K562 (cell line): ENCODE measurements at regions not wholly inside any gene's neighbourhood (a gene's known extent, or its start where the extent isn't known, plus 50 kb on each side); places are given as distances from the start of the nearest gene placed in this dataset.

Experiments
- BHLHE40 ChIP-seq: IDR thresholded peaks from 2 replicates; pipeline ENCODE4 v1.6.1; 2011; ENCODE audit warnings: low read length, improper control_type of control experiment
- CREB3 ChIP-seq: fragments of 450-650 bp; conservative IDR thresholded peaks from 2 replicates; pipeline ENCODE4 v1.6.1; 2016; ENCODE audit warnings: missing genetic modification characterization, low read depth, mild to moderate bottlenecking, missing compliant biosample characterization, moderate library complexity
- CTCF ChIP-seq, 3 experiments: IDR thresholded peaks in 2 of 3; conservative IDR thresholded peaks in 1 of 3; 2 replicates each; pipeline ENCODE4 v1.5.1; 2011 to 2012; ENCODE audit warnings: low read length in 3 of 3, mild to moderate bottlenecking in 3 of 3, control low read depth in 2 of 3, improper control_type of control experiment in 1 of 3, inconsistent platforms in 1 of 3, low read depth in 1 of 3, mixed read lengths in 1 of 3, moderate library complexity in 1 of 3; ENCODE audit not compliant: insufficient read depth in 2 of 3
- E2F5 ChIP-seq: sonication (generic); formaldehyde crosslinking; IDR thresholded peaks from 2 replicates; pipeline ENCODE4 v1.8.0; 2022; ENCODE audit warnings: mild to moderate bottlenecking, missing genetic modification reagents
- GABPA ChIP-seq: fragments of 200-800 bp; sonication (Bioruptor generic); conservative IDR thresholded peaks from 2 replicates; pipeline ENCODE4 v1.6.1; 2016; ENCODE audit warnings: low read depth, missing genetic modification characterization, missing compliant biosample characterization

- TF ChIP-seq CTCF (IDR thresholded peaks at IDR 0.05 in 2 of 3, conservative IDR thresholded peaks at IDR 0.05 in 1 of 3; ENCODE audit: insufficient read depth in 2 of 3, low read depth in 1 of 3, low read length in 3 of 3) (no peak), CREB3 (tag) (no peak), BHLHE40 (no peak), GABPA (no peak), E2F5 (CRISPR knock-in tag) (no peak)
These were observed 118.5 kb upstream of the GPC6 start for GRCh38 chr13:93108111-93108601.
